DND-41 (cell line): ENCODE measurements at regions not wholly inside any gene's neighbourhood (a gene's known extent, or its start where the extent isn't known, plus 50 kb on each side); places are given as distances from the start of the nearest gene placed in this dataset.

Experiments used
- ATAC-seq: fragments of 200-7000 bp; cut with Tn5 transposase; 3 replicates; pipeline ENCODE4 v1.9.1; 2021; ENCODE audit warnings: low read depth; ENCODE audit not compliant: insufficient read depth
- DNase-seq: peaks from one replicate; pipeline ENCODE4 v3.0.0-alpha.2; 2020
- H2AFZ ChIP-seq: 2 replicates; pipeline ENCODE4 v1.6.0; 2012; ENCODE audit warnings: low read depth, low read length
- H3K27ac ChIP-seq: 2 replicates; pipeline ENCODE4 v1.5.1; 2012; ENCODE audit warnings: low read length, inconsistent platforms
- H3K27me3 ChIP-seq: fragments of 200-600 bp; sonication (generic); 2 replicates; pipeline ENCODE4 v1.6.0; 2012; ENCODE audit warnings: low read length, mild to moderate bottlenecking, inconsistent platforms; ENCODE audit not compliant: insufficient read depth, poor library complexity
- H3K36me3 ChIP-seq: 2 replicates; pipeline ENCODE4 v1.5.1; 2012; ENCODE audit warnings: low read length, inconsistent platforms; ENCODE audit not compliant: insufficient read depth
- H3K4me1 ChIP-seq: 2 replicates; pipeline ENCODE4 v1.5.1; 2012; ENCODE audit warnings: mild to moderate bottlenecking, low read length; ENCODE audit not compliant: insufficient read depth
- H3K4me2 ChIP-seq: 2 replicates; pipeline ENCODE4 v1.6.0; 2012; ENCODE audit warnings: mild to moderate bottlenecking, moderate library complexity, low read length, inconsistent platforms; ENCODE audit not compliant: insufficient read depth
- H3K4me3 ChIP-seq, 2 experiments: fragments of 200-600 bp in 1 of 2; shearing (Covaris generic) in 1 of 2; 2 replicates each; pipeline ENCODE4 v1.5.1; 2012 to 2016; ENCODE audit warnings: inconsistent platforms in 2 of 2, low read length in 2 of 2, mild to moderate bottlenecking in 2 of 2, low read depth in 1 of 2, moderate library complexity in 1 of 2
- H3K79me2 ChIP-seq: 2 replicates; pipeline ENCODE4 v1.6.0; 2012; ENCODE audit warnings: low read length, inconsistent platforms; ENCODE audit not compliant: insufficient read depth
- H3K9ac ChIP-seq: 2 replicates; pipeline ENCODE4 v1.6.0; 2012; ENCODE audit warnings: low read depth, mild to moderate bottlenecking, inconsistent platforms, low read length, moderate library complexity
- H3K9me3 ChIP-seq: 2 replicates; pipeline ENCODE4 v1.5.1; 2012; ENCODE audit warnings: low read length, moderate library complexity, mild to moderate bottlenecking, inconsistent platforms; ENCODE audit not compliant: insufficient read depth, severe bottlenecking
- H4K20me1 ChIP-seq: 2 replicates; pipeline ENCODE4 v1.6.0; 2012; ENCODE audit warnings: low read length; ENCODE audit not compliant: insufficient read depth
- CTCF ChIP-seq: IDR thresholded peaks from 2 replicates; pipeline ENCODE4 v1.5.1; 2012; ENCODE audit warnings: borderline replicate concordance, low read length, moderate library complexity, mild to moderate bottlenecking; ENCODE audit not compliant: poor library complexity, severe bottlenecking; ENCODE audit errors: extremely low read depth
- EZH2 ChIP-seq: IDR thresholded peaks from 3 replicates; pipeline ENCODE4 v1.6.1; 2012; ENCODE audit warnings: borderline replicate concordance, low read depth, mild to moderate bottlenecking, moderate library complexity, low read length, inconsistent platforms; ENCODE audit not compliant: severe bottlenecking

GRCh38 chr2:7646024-7646423 is 728.8 kb downstream of the RNF144A start:
- ATAC-seq (no peak), DNase-seq (no peak)
- H3K4me1 ChIP-seq, result 0 out of 2 replicates have a peak, but pooled peaks cover 3% of the 10 kb centered on the region
- H3K27me3 ChIP-seq, result no peaks in the 10 kb centered on the region
- H3K4me2 ChIP-seq, result no peak overlapping the region
- H4K20me1 ChIP-seq, result no peaks in the 10 kb centered on the region
- peaks cover 6% of the 10 kb centered on the region for H3K9me3 ChIP-seq
- no peaks in the 10 kb centered on the region for H3K36me3 ChIP-seq
- H2AFZ ChIP-seq, result no peak overlapping the region
- no peak overlapping the region for H3K4me3 ChIP-seq
- H3K9ac ChIP-seq, result no peak overlapping the region
- no peak overlapping the region for H3K27ac ChIP-seq
- no peak for TF ChIP-seq CTCF
- no peak for TF ChIP-seq EZH2
- H3K79me2 ChIP-seq, result no peaks in the 10 kb centered on the region

GRCh38 chr2:7646661-7647060 is 729.4 kb downstream of the RNF144A start:
- peaks cover 3% of the 10 kb centered on the region for H3K9me3 ChIP-seq
- ATAC-seq, result no peak

GRCh38 chr2:7648221-7648795 is 731.1 kb downstream of the RNF144A start:
- Histone ChIP-seq H3K79me2 (no peaks in the 10 kb centered on the region), H3K4me1 (0 out of 2 replicates have a peak, but pooled peaks cover 3% of the 10 kb centered on the region), H3K4me3 (no peak overlapping the region), H3K27ac (no peak overlapping the region), H3K36me3 (no peaks in the 10 kb centered on the region), H4K20me1 (no peaks in the 10 kb centered on the region), H3K9me3 (peaks cover 6% of the 10 kb centered on the region), H3K27me3 (no peaks in the 10 kb centered on the region), H3K4me2 (no peak overlapping the region), H3K9ac (no peak overlapping the region), H2AFZ (no peak overlapping the region)
- no peak for TF ChIP-seq CTCF
- TF ChIP-seq EZH2, result no peak
- DNase-seq (no peak), ATAC-seq (no peak)

More at GRCh38 chr2:7646661-7647060, 729.4 kb downstream of the RNF144A start:
- 0 out of 2 replicates have a peak, but pooled peaks cover 3% of the 10 kb centered on the region for H3K4me1 ChIP-seq
- no peak overlapping the region for H3K4me2 ChIP-seq
- no peak overlapping the region for H3K9ac ChIP-seq
- no peaks in the 10 kb centered on the region for H4K20me1 ChIP-seq
- no peak overlapping the region for H2AFZ ChIP-seq
- no peaks in the 10 kb centered on the region for H3K36me3 ChIP-seq
- DNase-seq, result no peak
- no peak overlapping the region for H3K27ac ChIP-seq
- H3K27me3 ChIP-seq, result no peaks in the 10 kb centered on the region
- no peak overlapping the region for H3K4me3 ChIP-seq
- H3K79me2 ChIP-seq, result no peaks in the 10 kb centered on the region
- TF ChIP-seq CTCF (no peak), EZH2 (no peak)
